Tibial artery (tissue), 4 donors: ENCODE measurements at regions not wholly inside any gene's neighbourhood (a gene's known extent, or its start where the extent isn't known, plus 50 kb on each side); places are given as distances from the start of the nearest gene placed in this dataset.

Experiments
- DNase-seq, 2 donors: peaks; one replicate each; pipeline ENCODE4 v3.0.0-alpha.2; 2019
- H3K27ac ChIP-seq, 2 donors: fragments of 200-600 bp; sonication (generic) in 1 of 2; 1 replicate in 1 of 2; 2 replicates in 1 of 2; pipeline ENCODE4 v1.5.1; 2018 to 2019; ENCODE audit warnings: mild to moderate bottlenecking in 1 of 2
- H3K27me3 ChIP-seq, 2 donors: fragments of 200-600 bp; sonication (generic) in 1 of 2; one replicate each; pipeline versions ENCODE4 v1.5.1 to v1.6.0; 2016 to 2019
- H3K36me3 ChIP-seq, 3 donors: fragments of 200-600 bp; sonication (generic) in 2 of 3; one replicate each; pipeline ENCODE4 v1.5.1; 2016 to 2019; ENCODE audit warnings: mild to moderate bottlenecking in 2 of 3
- H3K4me1 ChIP-seq, 4 donors: fragments of 200-600 bp; sonication (generic) in 2 of 4; 1 replicate in 3 of 4; 2 replicates in 1 of 4; pipeline ENCODE4 v1.5.1; 2016 to 2019
- H3K4me3 ChIP-seq, 2 donors: fragments of 200-600 bp; sonication (generic) in 1 of 2; 1 replicate in 1 of 2; 2 replicates in 1 of 2; pipeline ENCODE4 v1.5.1; 2018 to 2019; ENCODE audit warnings: mild to moderate bottlenecking in 2 of 2
- H3K9me3 ChIP-seq, 3 donors: fragments of 200-600 bp; sonication (generic) in 1 of 3; one replicate each; pipeline ENCODE4 v1.5.1; 2016 to 2019
- intact Hi-C: fragments of 100-400 bp; cut with DNase I; formaldehyde crosslinking; loops from one replicate; pipeline ENCODE4 v1.15.0; 2023; ENCODE audit warnings: low total_unique reads
- TF ChIP-seq, protein P1 (sequence below), 2 experiments: fragments of 200-600 bp in 1 of 2; fragments of 450-650 bp in 1 of 2; IDR thresholded peaks; one replicate each; pipeline ENCODE4 v1.5.1; 2017 to 2019; ENCODE audit warnings: antibody characterized with exemption in 2 of 2, mild to moderate bottlenecking in 1 of 2, moderate library complexity in 1 of 2

DNA sequence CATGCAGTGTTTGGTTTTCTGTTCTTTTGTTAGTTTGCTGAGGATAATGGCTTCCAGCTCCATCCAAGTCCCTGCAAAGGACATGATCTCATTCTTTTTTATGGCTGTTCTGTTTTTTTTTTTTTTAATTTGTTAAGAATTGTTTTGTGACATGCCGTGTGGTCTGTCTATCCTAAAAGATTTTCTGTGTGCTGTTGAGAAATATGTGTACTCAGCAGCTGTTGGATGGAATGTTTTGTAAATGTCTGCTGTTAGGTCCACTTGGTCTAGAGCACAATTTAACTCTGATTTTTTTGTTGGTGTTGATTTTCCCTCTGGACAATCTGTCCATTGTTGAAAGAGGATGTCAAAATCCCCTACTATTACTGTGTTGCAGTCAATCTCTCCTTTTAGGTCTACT, 80.4 kb upstream of the WDR75 start:
- DNase-seq, result no peak
- intact Hi-C loops, result no loop called here
- peaks cover 0 to 27% (median 3%) of the 10 kb centered on the region in 4 donors for H3K4me1 ChIP-seq
- no peaks in the 10 kb centered on the region for H3K9me3 ChIP-seq
- no peak overlapping the region for H3K27ac ChIP-seq
- no peak overlapping the region for H3K4me3 ChIP-seq
- no peaks in the 10 kb centered on the region for H3K36me3 ChIP-seq
- TF ChIP-seq, protein P1, sequence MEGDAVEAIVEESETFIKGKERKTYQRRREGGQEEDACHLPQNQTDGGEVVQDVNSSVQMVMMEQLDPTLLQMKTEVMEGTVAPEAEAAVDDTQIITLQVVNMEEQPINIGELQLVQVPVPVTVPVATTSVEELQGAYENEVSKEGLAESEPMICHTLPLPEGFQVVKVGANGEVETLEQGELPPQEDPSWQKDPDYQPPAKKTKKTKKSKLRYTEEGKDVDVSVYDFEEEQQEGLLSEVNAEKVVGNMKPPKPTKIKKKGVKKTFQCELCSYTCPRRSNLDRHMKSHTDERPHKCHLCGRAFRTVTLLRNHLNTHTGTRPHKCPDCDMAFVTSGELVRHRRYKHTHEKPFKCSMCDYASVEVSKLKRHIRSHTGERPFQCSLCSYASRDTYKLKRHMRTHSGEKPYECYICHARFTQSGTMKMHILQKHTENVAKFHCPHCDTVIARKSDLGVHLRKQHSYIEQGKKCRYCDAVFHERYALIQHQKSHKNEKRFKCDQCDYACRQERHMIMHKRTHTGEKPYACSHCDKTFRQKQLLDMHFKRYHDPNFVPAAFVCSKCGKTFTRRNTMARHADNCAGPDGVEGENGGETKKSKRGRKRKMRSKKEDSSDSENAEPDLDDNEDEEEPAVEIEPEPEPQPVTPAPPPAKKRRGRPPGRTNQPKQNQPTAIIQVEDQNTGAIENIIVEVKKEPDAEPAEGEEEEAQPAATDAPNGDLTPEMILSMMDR (IDR thresholded peaks at IDR 0.05), result no peak
- H3K27me3 ChIP-seq, result no peaks in the 10 kb centered on the region

DNA sequence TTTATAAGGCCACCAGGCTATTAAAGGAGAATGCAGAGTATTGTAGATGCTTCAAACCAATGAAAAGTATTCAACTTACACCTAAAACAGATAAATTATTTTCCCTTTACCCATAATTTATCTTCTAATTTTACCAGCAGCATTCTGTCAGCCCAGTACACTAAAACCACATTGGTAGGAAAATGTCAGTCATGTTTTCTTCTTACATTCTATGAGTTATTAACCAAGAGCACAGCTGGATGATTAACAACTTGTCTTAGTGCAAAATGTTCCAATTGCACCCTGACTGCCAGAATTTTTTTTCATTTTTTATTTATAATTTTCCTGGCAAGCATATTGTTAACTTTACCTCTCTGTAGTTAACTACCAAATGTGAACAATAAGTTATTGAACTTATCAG, 79.0 kb upstream of the WDR75 start:
- TF ChIP-seq, protein P1 (IDR thresholded peaks at IDR 0.05), result no peak
- intact Hi-C loops, result no loop called here
- peak overlapping the region; percentile 36 to 56 for H3K27ac ChIP-seq
- H3K4me1 ChIP-seq, result peaks cover 0 to 24% (median 3%) of the 10 kb centered on the region in 4 donors
- no peaks in the 10 kb centered on the region for H3K27me3 ChIP-seq
- H3K9me3 ChIP-seq, result no peaks in the 10 kb centered on the region
- H3K36me3 ChIP-seq, result no peaks in the 10 kb centered on the region
- no peak for DNase-seq
- no peak overlapping the region for H3K4me3 ChIP-seq

DNA sequence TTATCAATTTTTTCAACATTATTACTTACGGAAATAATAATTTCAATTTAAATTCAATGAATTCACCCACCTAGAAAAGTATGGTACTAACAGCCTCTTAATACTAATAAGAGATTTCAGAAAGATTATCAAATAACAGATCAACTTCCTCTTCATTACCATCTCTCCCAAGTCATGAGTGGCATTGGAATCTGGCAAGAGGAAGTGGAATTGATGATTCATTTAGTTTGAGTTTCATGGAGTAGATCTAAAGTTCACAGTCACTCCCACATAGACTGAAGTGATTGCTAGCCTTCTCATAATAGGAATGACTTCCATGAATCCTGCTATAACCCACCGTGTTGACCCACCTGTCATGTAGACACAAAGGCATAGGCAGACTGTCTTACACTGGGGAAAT, 77.7 kb upstream of the WDR75 start:
- no peaks in the 10 kb centered on the region for H3K36me3 ChIP-seq
- no peaks in the 10 kb centered on the region for H3K9me3 ChIP-seq
- TF ChIP-seq, protein P1 (IDR thresholded peaks at IDR 0.05), result no peak
- DNase-seq, result no peak
- intact Hi-C loops, result no loop called here
- H3K27me3 ChIP-seq, result no peaks in the 10 kb centered on the region
- H3K4me1 ChIP-seq, result peaks cover 0 to 31% (median 3%) of the 10 kb centered on the region in 4 donors
- no peak overlapping the region for H3K4me3 ChIP-seq
- peak overlapping the region in 1 of 2 donors; percentile 3 for H3K27ac ChIP-seq

DNA sequence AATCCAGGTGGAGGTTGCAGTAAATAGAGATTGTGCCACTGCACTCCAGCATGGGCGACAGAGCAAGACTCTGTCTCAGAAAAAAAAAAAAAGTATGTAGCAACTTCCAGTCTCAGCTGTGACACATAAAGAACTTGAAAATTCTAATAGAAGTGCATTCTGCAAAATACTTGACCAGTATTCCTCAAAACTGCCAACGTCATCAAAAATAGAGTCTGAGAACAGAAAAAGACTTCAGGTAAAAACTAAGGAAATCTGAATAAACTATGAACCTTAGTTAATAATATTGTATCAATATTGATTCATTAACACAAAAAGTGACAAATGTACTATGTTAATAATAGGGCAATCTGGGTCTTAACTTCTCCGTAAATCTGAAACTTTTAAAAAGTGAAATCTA, 76.7 kb upstream of the WDR75 start:
- H3K4me1 ChIP-seq, result peaks cover 0 to 41% (median 5%) of the 10 kb centered on the region in 4 donors
- no peaks in the 10 kb centered on the region for H3K9me3 ChIP-seq
- intact Hi-C loops, result no loop called here
- no peak overlapping the region for H3K4me3 ChIP-seq
- TF ChIP-seq, protein P1 (IDR thresholded peaks at IDR 0.05), result no peak
- no peaks in the 10 kb centered on the region for H3K27me3 ChIP-seq
- H3K36me3 ChIP-seq, result no peaks in the 10 kb centered on the region
- H3K27ac ChIP-seq, result no peak overlapping the region
- no peak for DNase-seq

DNA sequence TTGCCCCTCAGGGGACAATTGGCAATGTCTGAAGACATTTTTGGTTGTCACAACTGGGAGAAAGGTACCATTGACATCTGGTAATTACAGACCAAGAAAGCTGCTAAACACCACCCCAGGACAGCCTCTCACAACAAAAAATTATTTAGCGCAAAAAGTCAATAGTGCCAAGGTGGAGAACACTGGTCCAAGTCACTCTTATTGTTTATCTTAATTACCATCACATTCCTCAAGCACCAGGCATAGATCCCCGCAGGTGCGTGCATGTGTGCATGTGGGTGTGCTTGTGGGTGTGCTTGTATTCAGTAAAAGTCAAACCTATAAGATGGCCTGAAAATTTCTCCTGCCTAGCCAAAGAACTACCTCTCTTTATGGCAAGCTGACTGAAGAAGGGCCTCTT, 74.9 kb upstream of the WDR75 start:
- TF ChIP-seq, protein P1 (IDR thresholded peaks at IDR 0.05), result no peak
- H3K27ac ChIP-seq, result no peak overlapping the region
- peaks cover 0 to 58% (median 11%) of the 10 kb centered on the region in 4 donors for H3K4me1 ChIP-seq
- H3K9me3 ChIP-seq, result no peaks in the 10 kb centered on the region
- no peaks in the 10 kb centered on the region for H3K36me3 ChIP-seq
- no peak for DNase-seq
- intact Hi-C loops, result no loop called here
- no peaks in the 10 kb centered on the region for H3K27me3 ChIP-seq
- no peak overlapping the region for H3K4me3 ChIP-seq

DNA sequence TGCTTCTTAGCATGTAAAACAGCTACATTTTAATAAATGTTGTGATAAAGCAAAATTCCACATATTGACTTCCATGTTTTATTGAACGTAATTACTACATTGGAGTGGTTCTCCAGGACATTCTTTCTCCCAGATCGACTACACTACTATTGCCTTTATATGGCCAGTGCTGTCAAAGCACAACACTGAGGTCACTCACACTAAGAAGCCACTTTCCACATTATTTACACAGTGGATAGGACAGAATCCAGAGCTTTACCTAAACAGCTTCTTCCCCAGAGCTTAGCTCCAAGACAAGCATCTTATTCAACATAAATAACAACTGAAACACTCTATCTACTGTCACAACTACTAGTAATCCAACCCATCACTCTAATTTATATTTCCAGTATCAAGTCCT, 73.9 kb upstream of the WDR75 start:
- H3K9me3 ChIP-seq, result no peaks in the 10 kb centered on the region
- intact Hi-C loops, result no loop called here
- no peak overlapping the region for H3K4me3 ChIP-seq
- H3K27ac ChIP-seq, result peak overlapping the region; percentile 4 to 49
- peaks cover 0 to 63% (median 11%) of the 10 kb centered on the region in 4 donors for H3K4me1 ChIP-seq
- H3K27me3 ChIP-seq, result no peaks in the 10 kb centered on the region
- no peak for DNase-seq
- H3K36me3 ChIP-seq, result no peaks in the 10 kb centered on the region
- TF ChIP-seq, protein P1 (IDR thresholded peaks at IDR 0.05), result no peak
